Liver (tissue), 8 donors: ENCODE measurements at regions not wholly inside any gene's neighbourhood (a gene's known extent, or its start where the extent isn't known, plus 50 kb on each side); places are given as distances from the start of the nearest gene placed in this dataset.

Source experiments
- DNase-seq: peaks from one replicate; pipeline ENCODE4 v3.0.0-alpha.2; 2017; ENCODE audit warnings: low spot score
- H3K27ac ChIP-seq, 2 donors: one replicate each; pipeline ENCODE4 v1.7.0; 2013; ENCODE audit warnings: inconsistent platforms in 2 of 2, low read length in 2 of 2, control low read depth in 1 of 2, low read depth in 1 of 2, mild to moderate bottlenecking in 1 of 2
- H3K27me3 ChIP-seq, 4 donors: one replicate each; pipeline versions ENCODE4 v1.6.1 to v1.7.0; 2013; ENCODE audit warnings: low read length in 3 of 4, inconsistent platforms in 1 of 4, mild to moderate bottlenecking in 1 of 4, moderate library complexity in 1 of 4; ENCODE audit not compliant: control insufficient read depth in 4 of 4, insufficient read depth in 4 of 4
- H3K36me3 ChIP-seq, 4 donors: one replicate each; pipeline versions ENCODE4 v1.6.1 to v1.7.0; 2013; ENCODE audit warnings: low read length in 3 of 4, mild to moderate bottlenecking in 3 of 4, low read depth in 1 of 4, moderate library complexity in 1 of 4; ENCODE audit not compliant: control insufficient read depth in 4 of 4, insufficient read depth in 3 of 4
- H3K4me1 ChIP-seq, 4 donors: one replicate each; pipeline versions ENCODE4 v1.6.1 to v1.7.0; 2013; ENCODE audit warnings: low read length in 3 of 4, mild to moderate bottlenecking in 3 of 4, moderate library complexity in 1 of 4; ENCODE audit not compliant: control insufficient read depth in 4 of 4, insufficient read depth in 4 of 4
- H3K4me3 ChIP-seq, 3 donors: one replicate each; pipeline versions ENCODE4 v1.6.1 to v1.7.0; 2013; ENCODE audit warnings: low read length in 3 of 3, control low read depth in 1 of 3, low read depth in 1 of 3, mild to moderate bottlenecking in 1 of 3
- H3K9ac ChIP-seq, 2 donors: one replicate each; pipeline ENCODE4 v1.7.0; 2013; ENCODE audit warnings: low read length in 2 of 2, mild to moderate bottlenecking in 2 of 2, moderate library complexity in 2 of 2, control low read depth in 1 of 2, low read depth in 1 of 2
- H3K9me3 ChIP-seq, 4 donors: one replicate each; pipeline versions ENCODE4 v1.6.1 to v1.7.0; 2013; ENCODE audit warnings: low read length in 3 of 4; ENCODE audit not compliant: control insufficient read depth in 4 of 4
- EGR1 ChIP-seq, 2 donors: IDR thresholded peaks; 2 replicates each; pipeline ENCODE4 v1.6.1; 2016 to 2018; ENCODE audit warnings: antibody characterized with exemption in 2 of 2, low read depth in 2 of 2
- FOXA1 ChIP-seq: IDR thresholded peaks from 2 replicates; pipeline ENCODE4 v1.6.1; 2016; ENCODE audit warnings: antibody characterized with exemption
- FOXA2 ChIP-seq: IDR thresholded peaks from 2 replicates; pipeline ENCODE4 v1.6.1; 2016; ENCODE audit warnings: antibody characterized with exemption
- GABPA ChIP-seq, 2 donors: IDR thresholded peaks in 1 of 2; conservative IDR thresholded peaks in 1 of 2; 2 replicates each; pipeline ENCODE4 v1.6.1; 2016; ENCODE audit warnings: antibody characterized with exemption in 2 of 2, mild to moderate bottlenecking in 1 of 2, moderate library complexity in 1 of 2
- HNF4A ChIP-seq, 2 donors: conservative IDR thresholded peaks; 2 replicates each; pipeline ENCODE4 v1.6.1; 2016; ENCODE audit warnings: antibody characterized with exemption in 2 of 2, mild to moderate bottlenecking in 2 of 2
- JUND ChIP-seq, 2 donors: IDR thresholded peaks; 2 replicates each; pipeline ENCODE4 v1.6.1; 2016; ENCODE audit warnings: antibody characterized with exemption in 2 of 2
- NR2F2 ChIP-seq: IDR thresholded peaks from 2 replicates; pipeline ENCODE4 v1.6.1; 2016; ENCODE audit warnings: antibody characterized with exemption
- RAD21 ChIP-seq, 2 donors: IDR thresholded peaks; 2 replicates each; pipeline ENCODE4 v1.6.1; 2016; ENCODE audit warnings: antibody characterized with exemption in 2 of 2, mild to moderate bottlenecking in 2 of 2
- RXRA ChIP-seq, 2 donors: IDR thresholded peaks; 2 replicates each; pipeline ENCODE4 v1.6.1; 2017 to 2018; ENCODE audit warnings: antibody characterized with exemption in 2 of 2, mild to moderate bottlenecking in 1 of 2
- SP1 ChIP-seq: IDR thresholded peaks from 2 replicates; pipeline ENCODE4 v1.6.1; 2018; ENCODE audit warnings: antibody characterized with exemption, mild to moderate bottlenecking
- TAF1 ChIP-seq: conservative IDR thresholded peaks from 2 replicates; pipeline ENCODE4 v1.6.1; 2016; ENCODE audit warnings: antibody characterized with exemption, mild to moderate bottlenecking
- YY1 ChIP-seq: IDR thresholded peaks from 2 replicates; pipeline ENCODE4 v1.6.1; 2016; ENCODE audit warnings: antibody characterized with exemption, mild to moderate bottlenecking
- WGBS: extraction: QIAGEN DNeasy Blood & Tissue Kit; methylation state at CpG from one replicate; pipeline ENCODE4 v1.1.7; 2013; 5-methylcytosine and 5-hydroxymethylcytosine counted together
- TF ChIP-seq, protein P1 (sequence below): IDR thresholded peaks from 2 replicates; pipeline ENCODE4 v1.6.1; 2016; ENCODE audit warnings: antibody characterized with exemption
- TF ChIP-seq, protein P2 (sequence below): fragments of 150-350 bp; IDR thresholded peaks from 2 replicates; pipeline ENCODE4 v1.5.1; 2017; ENCODE audit warnings: improper control_type of control experiment, low read depth, low read length; ENCODE audit not compliant: missing input control
- TF ChIP-seq, protein P3 (sequence below): IDR thresholded peaks from 2 replicates; pipeline ENCODE4 v1.6.1; 2016; ENCODE audit warnings: antibody characterized with exemption
- TF ChIP-seq, protein P4 (sequence below): IDR thresholded peaks from 2 replicates; pipeline ENCODE4 v1.6.1; 2016; ENCODE audit warnings: antibody characterized with exemption, mild to moderate bottlenecking
- TF ChIP-seq, protein P5 (sequence below): IDR thresholded peaks from 2 replicates; pipeline ENCODE4 v1.6.1; 2016; ENCODE audit warnings: antibody characterized with exemption
- donor health status: healthy.
- donor health status: healthy.
- donor health status: healthy.
- donor health status: healthy.
- donor health status: healthy.

DNA sequence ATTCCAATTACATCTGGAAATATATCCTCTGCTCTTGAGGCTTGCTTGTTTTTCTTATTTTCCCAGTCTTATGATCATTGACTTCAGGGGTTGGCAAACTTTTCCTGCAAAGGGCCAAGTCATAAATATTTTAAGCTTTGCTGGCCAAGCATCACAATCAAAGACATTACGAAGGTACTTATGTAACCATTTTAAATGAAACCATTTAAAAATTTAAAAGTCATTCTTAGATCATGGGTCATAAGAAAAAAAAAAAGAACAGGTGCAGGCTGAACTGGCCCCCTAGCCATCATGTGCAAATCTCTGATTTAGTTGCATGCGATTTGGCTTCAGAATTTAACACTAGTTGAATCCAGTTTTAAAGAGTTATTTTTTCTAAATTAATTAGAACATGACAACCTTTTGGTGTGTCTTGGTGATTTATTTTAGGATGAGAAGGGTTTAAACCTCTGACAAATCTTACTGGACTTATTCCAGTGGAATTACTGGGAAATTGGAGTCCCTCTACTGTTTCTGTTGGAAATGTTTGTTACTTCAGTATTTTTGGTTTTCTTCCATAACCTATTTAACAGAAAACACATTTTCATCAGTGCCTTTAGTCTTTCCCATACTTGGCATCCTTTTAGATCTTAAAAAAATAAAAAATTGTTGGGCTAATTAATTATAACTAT, 148.1 kb downstream of the NHLRC3 start:
- Histone ChIP-seq H3K27me3 (no peaks in the 10 kb centered on the region), H3K9me3 (no peaks in the 10 kb centered on the region), H3K4me1 (no peaks in the 10 kb centered on the region), H3K9ac (no peak overlapping the region), H3K36me3 (no peaks in the 10 kb centered on the region), H3K27ac (no peak overlapping the region), H3K4me3 (no peak overlapping the region)
- no peak for TF ChIP-seq GABPA (IDR thresholded peaks at IDR 0.05 in 1 of 2, conservative IDR thresholded peaks at IDR 0.05 in 1 of 2)
- no peak for TF ChIP-seq RXRA (IDR thresholded peaks at IDR 0.05)
- TF ChIP-seq HNF4A (conservative IDR thresholded peaks at IDR 0.05), result no peak
- no peak for TF ChIP-seq FOXA1
- TF ChIP-seq, protein P1, sequence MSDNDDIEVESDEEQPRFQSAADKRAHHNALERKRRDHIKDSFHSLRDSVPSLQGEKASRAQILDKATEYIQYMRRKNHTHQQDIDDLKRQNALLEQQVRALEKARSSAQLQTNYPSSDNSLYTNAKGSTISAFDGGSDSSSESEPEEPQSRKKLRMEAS, result no peak
- TF ChIP-seq, protein P2, sequence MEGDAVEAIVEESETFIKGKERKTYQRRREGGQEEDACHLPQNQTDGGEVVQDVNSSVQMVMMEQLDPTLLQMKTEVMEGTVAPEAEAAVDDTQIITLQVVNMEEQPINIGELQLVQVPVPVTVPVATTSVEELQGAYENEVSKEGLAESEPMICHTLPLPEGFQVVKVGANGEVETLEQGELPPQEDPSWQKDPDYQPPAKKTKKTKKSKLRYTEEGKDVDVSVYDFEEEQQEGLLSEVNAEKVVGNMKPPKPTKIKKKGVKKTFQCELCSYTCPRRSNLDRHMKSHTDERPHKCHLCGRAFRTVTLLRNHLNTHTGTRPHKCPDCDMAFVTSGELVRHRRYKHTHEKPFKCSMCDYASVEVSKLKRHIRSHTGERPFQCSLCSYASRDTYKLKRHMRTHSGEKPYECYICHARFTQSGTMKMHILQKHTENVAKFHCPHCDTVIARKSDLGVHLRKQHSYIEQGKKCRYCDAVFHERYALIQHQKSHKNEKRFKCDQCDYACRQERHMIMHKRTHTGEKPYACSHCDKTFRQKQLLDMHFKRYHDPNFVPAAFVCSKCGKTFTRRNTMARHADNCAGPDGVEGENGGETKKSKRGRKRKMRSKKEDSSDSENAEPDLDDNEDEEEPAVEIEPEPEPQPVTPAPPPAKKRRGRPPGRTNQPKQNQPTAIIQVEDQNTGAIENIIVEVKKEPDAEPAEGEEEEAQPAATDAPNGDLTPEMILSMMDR, result no peak
- no peak for TF ChIP-seq EGR1 (IDR thresholded peaks at IDR 0.05; ENCODE audit: low read depth in 2 of 2)
- no peak for TF ChIP-seq JUND (IDR thresholded peaks at IDR 0.05)
- no peak for TF ChIP-seq SP1
- TF ChIP-seq, protein P3, sequence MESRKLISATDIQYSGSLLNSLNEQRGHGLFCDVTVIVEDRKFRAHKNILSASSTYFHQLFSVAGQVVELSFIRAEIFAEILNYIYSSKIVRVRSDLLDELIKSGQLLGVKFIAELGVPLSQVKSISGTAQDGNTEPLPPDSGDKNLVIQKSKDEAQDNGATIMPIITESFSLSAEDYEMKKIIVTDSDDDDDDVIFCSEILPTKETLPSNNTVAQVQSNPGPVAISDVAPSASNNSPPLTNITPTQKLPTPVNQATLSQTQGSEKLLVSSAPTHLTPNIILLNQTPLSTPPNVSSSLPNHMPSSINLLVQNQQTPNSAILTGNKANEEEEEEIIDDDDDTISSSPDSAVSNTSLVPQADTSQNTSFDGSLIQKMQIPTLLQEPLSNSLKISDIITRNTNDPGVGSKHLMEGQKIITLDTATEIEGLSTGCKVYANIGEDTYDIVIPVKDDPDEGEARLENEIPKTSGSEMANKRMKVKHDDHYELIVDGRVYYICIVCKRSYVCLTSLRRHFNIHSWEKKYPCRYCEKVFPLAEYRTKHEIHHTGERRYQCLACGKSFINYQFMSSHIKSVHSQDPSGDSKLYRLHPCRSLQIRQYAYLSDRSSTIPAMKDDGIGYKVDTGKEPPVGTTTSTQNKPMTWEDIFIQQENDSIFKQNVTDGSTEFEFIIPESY, result no peak
- TF ChIP-seq, protein P4, sequence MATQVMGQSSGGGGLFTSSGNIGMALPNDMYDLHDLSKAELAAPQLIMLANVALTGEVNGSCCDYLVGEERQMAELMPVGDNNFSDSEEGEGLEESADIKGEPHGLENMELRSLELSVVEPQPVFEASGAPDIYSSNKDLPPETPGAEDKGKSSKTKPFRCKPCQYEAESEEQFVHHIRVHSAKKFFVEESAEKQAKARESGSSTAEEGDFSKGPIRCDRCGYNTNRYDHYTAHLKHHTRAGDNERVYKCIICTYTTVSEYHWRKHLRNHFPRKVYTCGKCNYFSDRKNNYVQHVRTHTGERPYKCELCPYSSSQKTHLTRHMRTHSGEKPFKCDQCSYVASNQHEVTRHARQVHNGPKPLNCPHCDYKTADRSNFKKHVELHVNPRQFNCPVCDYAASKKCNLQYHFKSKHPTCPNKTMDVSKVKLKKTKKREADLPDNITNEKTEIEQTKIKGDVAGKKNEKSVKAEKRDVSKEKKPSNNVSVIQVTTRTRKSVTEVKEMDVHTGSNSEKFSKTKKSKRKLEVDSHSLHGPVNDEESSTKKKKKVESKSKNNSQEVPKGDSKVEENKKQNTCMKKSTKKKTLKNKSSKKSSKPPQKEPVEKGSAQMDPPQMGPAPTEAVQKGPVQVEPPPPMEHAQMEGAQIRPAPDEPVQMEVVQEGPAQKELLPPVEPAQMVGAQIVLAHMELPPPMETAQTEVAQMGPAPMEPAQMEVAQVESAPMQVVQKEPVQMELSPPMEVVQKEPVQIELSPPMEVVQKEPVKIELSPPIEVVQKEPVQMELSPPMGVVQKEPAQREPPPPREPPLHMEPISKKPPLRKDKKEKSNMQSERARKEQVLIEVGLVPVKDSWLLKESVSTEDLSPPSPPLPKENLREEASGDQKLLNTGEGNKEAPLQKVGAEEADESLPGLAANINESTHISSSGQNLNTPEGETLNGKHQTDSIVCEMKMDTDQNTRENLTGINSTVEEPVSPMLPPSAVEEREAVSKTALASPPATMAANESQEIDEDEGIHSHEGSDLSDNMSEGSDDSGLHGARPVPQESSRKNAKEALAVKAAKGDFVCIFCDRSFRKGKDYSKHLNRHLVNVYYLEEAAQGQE, result no peak
- TF ChIP-seq, protein P5, sequence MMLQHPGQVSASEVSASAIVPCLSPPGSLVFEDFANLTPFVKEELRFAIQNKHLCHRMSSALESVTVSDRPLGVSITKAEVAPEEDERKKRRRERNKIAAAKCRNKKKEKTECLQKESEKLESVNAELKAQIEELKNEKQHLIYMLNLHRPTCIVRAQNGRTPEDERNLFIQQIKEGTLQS, result no peak
- TF ChIP-seq RAD21 (IDR thresholded peaks at IDR 0.05), result no peak
- TF ChIP-seq YY1, result no peak
- no peak for TF ChIP-seq NR2F2
- DNase-seq, result no peak
- WGBS, result 70% methylated on average over 2 of the region's 2 CpGs

DNA sequence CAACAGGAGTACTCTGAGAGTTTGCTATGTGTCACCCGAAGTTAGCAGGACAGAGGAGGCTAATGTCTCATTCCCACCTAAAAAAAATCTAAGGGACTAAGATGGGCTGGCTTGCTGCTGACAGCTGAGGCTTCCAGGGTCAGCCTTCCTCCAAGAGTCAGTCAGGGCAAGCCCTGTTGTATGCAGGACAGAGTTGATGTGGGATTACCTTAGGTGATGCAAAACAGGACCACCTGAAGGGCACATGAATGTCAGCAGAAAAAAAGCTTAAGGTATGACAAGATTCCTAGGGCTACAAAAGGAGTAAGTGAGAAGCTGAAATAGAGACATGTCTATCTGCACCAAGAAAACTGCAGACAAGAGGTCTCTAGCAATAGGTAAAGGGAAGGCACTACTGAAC, 151.5 kb downstream of the NHLRC3 start:
- no peaks in the 10 kb centered on the region for H3K4me1 ChIP-seq
- no peak overlapping the region for H3K27ac ChIP-seq
- no peaks in the 10 kb centered on the region for H3K36me3 ChIP-seq
- H3K27me3 ChIP-seq, result no peaks in the 10 kb centered on the region
- no peak for TF ChIP-seq NR2F2
- no peak for TF ChIP-seq TAF1
- no peak for TF ChIP-seq GABPA (IDR thresholded peaks at IDR 0.05 in 1 of 2, conservative IDR thresholded peaks at IDR 0.05 in 1 of 2)
- no peak for TF ChIP-seq FOXA2
- TF ChIP-seq, protein P2, result no peak
- H3K9ac ChIP-seq, result no peak overlapping the region
- WGBS, result 59% methylated on average over 1 of the region's 1 CpG
- no peaks in the 10 kb centered on the region for H3K9me3 ChIP-seq
- no peak overlapping the region for H3K4me3 ChIP-seq
- DNase-seq, result no peak
